H1 (cell line): ENCODE measurements at regions not wholly inside any gene's neighbourhood (a gene's known extent, or its start where the extent isn't known, plus 50 kb on each side); places are given as distances from the start of the nearest gene placed in this dataset.

Experiments used
- CHD7 ChIP-seq: fragments of 300-600 bp; sonication (generic); IDR thresholded peaks from 2 replicates; pipeline ENCODE4 v1.7.1; 2012; ENCODE audit warnings: low read length, moderate library complexity, mild to moderate bottlenecking, inconsistent platforms; ENCODE audit not compliant: insufficient replicate concordance
- USF2 ChIP-seq: IDR thresholded peaks from 2 replicates; pipeline ENCODE4 v1.6.1; 2011; ENCODE audit warnings: low read length, improper control_type of control experiment

- TF ChIP-seq CHD7 = no peak
- TF ChIP-seq USF2 = no peak
These were observed 171.2 kb downstream of the ZNF365 start (continued) for GRCh38 chr10:62545160-62546066.
